Panc1 (cell line): ENCODE measurements at regions not wholly inside any gene's neighbourhood (a gene's known extent, or its start where the extent isn't known, plus 50 kb on each side); places are given as distances from the start of the nearest gene placed in this dataset.

ENCODE experiments used
- ATAC-seq: fragments of 200-7000 bp; cut with Tn5 transposase; 2 replicates; pipeline ENCODE4 v1.9.1; 2020; ENCODE audit warnings: mild to moderate bottlenecking, moderate library complexity
- BruUV-seq: library from RNA; stranded (reverse); fragments of 400-500 nt; replicated peaks from 2 replicates; lab custom pipeline; 2021; lab: Mats Ljungman, UMichigan
- CTCF ChIA-PET: fragments of 300-600 bp; sonication (Branson Sonifier 250); formaldehyde crosslinking; loops from one replicate; lab custom pipeline; 2022; ENCODE audit warnings: antibody characterized with exemption; lab: Charles Lee
- POLR2A ChIA-PET: fragments of 300-600 bp; sonication (Branson Sonifier 250); formaldehyde crosslinking; loops from one replicate; lab custom pipeline; 2022; ENCODE audit warnings: antibody characterized with exemption; lab: Charles Lee
- DNase-seq: peaks from one replicate; pipeline ENCODE4 v3.0.0-alpha.2; 2010; ENCODE audit warnings: low read depth, low spot score
- H3K27ac ChIP-seq: 2 replicates; pipeline ENCODE4 v1.5.1; 2011; ENCODE audit warnings: mild to moderate bottlenecking, low read length, inconsistent platforms
- H3K27me3 ChIP-seq: fragments of 200-500 bp; sonication (Bioruptor generic); 2 replicates; pipeline ENCODE4 v1.6.0; 2014; ENCODE audit warnings: low read length, inconsistent platforms; ENCODE audit not compliant: control insufficient read depth, insufficient read depth
- H3K36me3 ChIP-seq: fragments of 200-500 bp; sonication (Bioruptor generic); 2 replicates; pipeline ENCODE4 v1.5.1; 2014; ENCODE audit warnings: inconsistent platforms, mild to moderate bottlenecking, low read length, moderate library complexity; ENCODE audit not compliant: control insufficient read depth, insufficient read depth
- H3K4me1 ChIP-seq: 2 replicates; pipeline ENCODE4 v1.5.1; 2011; ENCODE audit warnings: inconsistent platforms, mild to moderate bottlenecking, low read length, moderate library complexity; ENCODE audit not compliant: control insufficient read depth, insufficient read depth
- H3K4me3 ChIP-seq, 2 experiments: 2 replicates each; pipeline ENCODE4 v1.5.1; 2011 to 2012; ENCODE audit warnings: low read depth in 2 of 2, low read length in 2 of 2, mild to moderate bottlenecking in 2 of 2, inconsistent platforms in 1 of 2, moderate library complexity in 1 of 2
- H3K9me3 ChIP-seq: fragments of 200-500 bp; sonication (Bioruptor generic); 2 replicates; pipeline ENCODE4 v1.5.1; 2014; ENCODE audit warnings: low read depth, mild to moderate bottlenecking, inconsistent platforms, low read length, moderate library complexity; ENCODE audit not compliant: control insufficient read depth, insufficient read depth
- CTCF ChIP-seq: fragments of 450-650 bp; IDR thresholded peaks from 2 replicates; pipeline ENCODE4 v1.5.1; 2017; ENCODE audit warnings: mild to moderate bottlenecking
- POLR2AphosphoS5 ChIP-seq: IDR thresholded peaks from 2 replicates; pipeline ENCODE4 v1.6.1; 2012; ENCODE audit warnings: mild to moderate bottlenecking, low read depth, low read length, moderate library complexity
- REST ChIP-seq, 2 experiments: IDR thresholded peaks; 2 replicates each; pipeline ENCODE4 v1.6.1; 2011 to 2012; ENCODE audit warnings: low read depth in 2 of 2, control low read depth in 1 of 2, low read length in 1 of 2, mild to moderate bottlenecking in 1 of 2, moderate library complexity in 1 of 2; ENCODE audit not compliant: insufficient read depth in 1 of 2
- SIN3A ChIP-seq: IDR thresholded peaks from 2 replicates; pipeline ENCODE4 v1.6.1; 2012; ENCODE audit warnings: low read depth, mild to moderate bottlenecking, low read length, moderate library complexity, borderline replicate concordance; ENCODE audit not compliant: insufficient read depth
- TCF7L2 ChIP-seq: IDR thresholded peaks from 2 replicates; pipeline ENCODE4 v1.6.1; 2011; ENCODE audit warnings: mild to moderate bottlenecking, low read depth, low read length, inconsistent platforms
- in situ Hi-C: cut with HindIII; loops from 2 replicates; pipeline ENCODE4 v1.10.0; 2016; ENCODE audit warnings: low sequenced_read_pairs, low pct_unique_long_range_greater_than_20kb
- intact Hi-C: fragments of 100-400 bp; cut with micrococcal nuclease; formaldehyde crosslinking; loops from one replicate; pipeline ENCODE4 v1.10.0; 2022; ENCODE audit not compliant: unreplicated experiment

- intact Hi-C loops, result no loop called here
- DNase-seq (no peak), ATAC-seq (no peak)
- no TSS peak for BruUV-seq
- POLR2A ChIA-PET, result no interaction called here
- TF ChIP-seq SIN3A (no peak), TCF7L2 (no peak), CTCF (no peak), POLR2AphosphoS5 (no peak), REST (IDR thresholded peaks at IDR 0.05; ENCODE audit: insufficient read depth in 1 of 2, low read depth in 2 of 2, low read length in 1 of 2) (no peak)
- Histone ChIP-seq H3K4me1 (no peaks in the 10 kb centered on the region), H3K27ac (no peak overlapping the region), H3K36me3 (no peaks in the 10 kb centered on the region), H3K9me3 (no peaks in the 10 kb centered on the region), H3K27me3 (no peaks in the 10 kb centered on the region), H3K4me3 (no peak overlapping the region)
- CTCF ChIA-PET, result no interaction called here
- in situ Hi-C loops, result no loop called here
These were observed 94.6 kb upstream of the MC3R start for GRCh38 chr20:56153926-56154325.

GRCh38 chr20:56155625-56156024 is 92.9 kb upstream of the MC3R start:
- no peak for DNase-seq
- H3K27ac ChIP-seq, result no peak overlapping the region
- H3K4me3 ChIP-seq, result no peak overlapping the region
- no peaks in the 10 kb centered on the region for H3K9me3 ChIP-seq
- POLR2A ChIA-PET, result no interaction called here
- H3K36me3 ChIP-seq, result no peaks in the 10 kb centered on the region
- ATAC-seq, result no peak
- H3K4me1 ChIP-seq, result no peaks in the 10 kb centered on the region
- TF ChIP-seq REST (IDR thresholded peaks at IDR 0.05; ENCODE audit: insufficient read depth in 1 of 2, low read depth in 2 of 2, low read length in 1 of 2) (no peak), POLR2AphosphoS5 (no peak), SIN3A (no peak), TCF7L2 (no peak), CTCF (no peak)
- BruUV-seq, result no TSS peak
- in situ Hi-C loops (no loop called here), intact Hi-C loops (no loop called here)
- CTCF ChIA-PET, result no interaction called here
- no peaks in the 10 kb centered on the region for H3K27me3 ChIP-seq
